H9 (cell line): ENCODE measurements at regions not wholly inside any gene's neighbourhood (a gene's known extent, or its start where the extent isn't known, plus 50 kb on each side); places are given as distances from the start of the nearest gene placed in this dataset.

ENCODE experiments used
- DNase-seq: peaks from one replicate; pipeline ENCODE4 v3.0.0-alpha.2; 2017
- H2AFZ ChIP-seq: one replicate; pipeline ENCODE4 v1.6.1; 2013; ENCODE audit warnings: mild to moderate bottlenecking, low read length, control low read depth, moderate library complexity
- H2AK5ac ChIP-seq: 2 replicates; pipeline ENCODE4 v1.6.1; 2013; ENCODE audit warnings: low read length, control low read depth, mixed read lengths; ENCODE audit not compliant: insufficient read length
- H2BK120ac ChIP-seq: one replicate; pipeline ENCODE4 v1.6.1; 2013; ENCODE audit warnings: low read depth, mild to moderate bottlenecking, low read length, control low read depth, inconsistent platforms; ENCODE audit not compliant: poor library complexity, severe bottlenecking
- H2BK12ac ChIP-seq: 2 replicates; pipeline ENCODE4 v1.6.1; 2013; ENCODE audit warnings: low read length, control low read depth, mixed read lengths, low read depth; ENCODE audit not compliant: insufficient read length
- H2BK15ac ChIP-seq: 2 replicates; pipeline ENCODE4 v1.6.1; 2013; ENCODE audit warnings: low read depth, low read length, control low read depth
- H2BK20ac ChIP-seq: one replicate; pipeline ENCODE4 v1.6.1; 2013; ENCODE audit warnings: low read depth, mild to moderate bottlenecking, low read length, control low read depth, inconsistent platforms; ENCODE audit not compliant: poor library complexity, severe bottlenecking
- H2BK5ac ChIP-seq: 2 replicates; pipeline ENCODE4 v1.6.1; 2013; ENCODE audit warnings: low read length, control low read depth, mixed read lengths; ENCODE audit not compliant: insufficient read length
- H3K14ac ChIP-seq: 2 replicates; pipeline ENCODE4 v1.6.1; 2013; ENCODE audit warnings: low read length, control low read depth; ENCODE audit not compliant: insufficient read depth
- H3K18ac ChIP-seq: 2 replicates; pipeline ENCODE4 v1.6.1; 2013; ENCODE audit warnings: low read depth, mild to moderate bottlenecking, mixed read lengths, low read length, control low read depth; ENCODE audit not compliant: insufficient read length
- H3K23ac ChIP-seq: 2 replicates; pipeline ENCODE4 v1.6.1; 2013; ENCODE audit warnings: low read length, control low read depth, mixed read lengths, low read depth; ENCODE audit not compliant: insufficient read length
- H3K23me2 ChIP-seq: 2 replicates; pipeline ENCODE4 v1.6.1; 2013; ENCODE audit warnings: low read depth, mild to moderate bottlenecking, mixed read lengths, low read length, control low read depth; ENCODE audit not compliant: insufficient read length, poor library complexity, severe bottlenecking
- H3K27ac ChIP-seq: 2 replicates; pipeline ENCODE4 v1.5.1; 2013; ENCODE audit warnings: low read length, control low read depth, mixed read lengths, low read depth; ENCODE audit not compliant: insufficient read length
- H3K27me3 ChIP-seq: 2 replicates; pipeline ENCODE4 v1.6.1; 2013; ENCODE audit warnings: low read length, control low read depth, inconsistent platforms; ENCODE audit not compliant: insufficient read depth
- H3K4ac ChIP-seq: 2 replicates; pipeline ENCODE4 v1.6.1; 2013; ENCODE audit warnings: low read depth, mild to moderate bottlenecking, control low read depth, inconsistent platforms, low read length, moderate library complexity
- H3K4me1 ChIP-seq: 2 replicates; pipeline ENCODE4 v1.6.1; 2013; ENCODE audit warnings: low read length, control low read depth, inconsistent platforms; ENCODE audit not compliant: insufficient read depth
- H3K4me2 ChIP-seq: 2 replicates; pipeline ENCODE4 v1.6.1; 2013; ENCODE audit warnings: low read length, control low read depth, mixed read lengths; ENCODE audit not compliant: insufficient read length, insufficient read depth
- H3K56ac ChIP-seq: 2 replicates; pipeline ENCODE4 v1.6.1; 2013; ENCODE audit warnings: low read depth, mild to moderate bottlenecking, mixed read lengths, low read length, control low read depth; ENCODE audit not compliant: insufficient read length
- H3K79me1 ChIP-seq: 2 replicates; pipeline ENCODE4 v1.6.1; 2013; ENCODE audit warnings: low read depth, mild to moderate bottlenecking, moderate library complexity, low read length, control low read depth, inconsistent platforms; ENCODE audit not compliant: insufficient read depth, poor library complexity, severe bottlenecking
- H3K79me2 ChIP-seq: 2 replicates; pipeline ENCODE4 v1.6.1; 2013; ENCODE audit warnings: low read length, control low read depth, inconsistent platforms; ENCODE audit not compliant: insufficient read depth
- H3K9ac ChIP-seq: 2 replicates; pipeline ENCODE4 v1.6.1; 2013; ENCODE audit warnings: low read length, control low read depth, mixed read lengths; ENCODE audit not compliant: insufficient read length; ENCODE audit errors: extremely low read depth
- H3K9me3 ChIP-seq: one replicate; pipeline ENCODE4 v1.6.1; 2013; ENCODE audit warnings: low read depth, low read length, inconsistent platforms; ENCODE audit not compliant: control insufficient read depth
- H3T11ph ChIP-seq: one replicate; pipeline ENCODE4 v1.6.1; 2013; ENCODE audit warnings: mild to moderate bottlenecking, low read length, control low read depth, inconsistent platforms
- H4K20me1 ChIP-seq: one replicate; pipeline ENCODE4 v1.6.1; 2013; ENCODE audit not compliant: control insufficient read depth, insufficient read length, insufficient read depth
- H4K5ac ChIP-seq: 2 replicates; pipeline ENCODE4 v1.6.1; 2013; ENCODE audit warnings: low read depth, mild to moderate bottlenecking, mixed read lengths, low read length, control low read depth; ENCODE audit not compliant: insufficient read length
- H4K8ac ChIP-seq: replicated peaks from 2 replicates; pipeline ENCODE4 v1.6.1; 2013; ENCODE audit warnings: low read length, control low read depth, mixed read lengths, low read depth; ENCODE audit not compliant: insufficient read length
- H4K91ac ChIP-seq: 2 replicates; pipeline ENCODE4 v1.6.1; 2013; ENCODE audit warnings: low read depth, mild to moderate bottlenecking, moderate library complexity, mixed read lengths, low read length, control low read depth; ENCODE audit not compliant: insufficient read length
- H3K27ac Mint-ChIP-seq, 3 experiments: 2 replicates in 2 of 3; 3 replicates in 1 of 3; pipeline ENCODE4 v1.8.0; 2020 to 2021; ENCODE audit warnings: mixed read lengths in 3 of 3, mild to moderate bottlenecking in 1 of 3, moderate library complexity in 1 of 3
- H3K27me3 Mint-ChIP-seq: 2 replicates; pipeline ENCODE4 v1.8.0; 2021; ENCODE audit warnings: low read depth, mild to moderate bottlenecking, moderate library complexity, mixed read lengths
- H3K36me3 Mint-ChIP-seq, 3 experiments: 2 replicates in 2 of 3; 3 replicates in 1 of 3; pipeline ENCODE4 v1.8.0; 2020 to 2021; ENCODE audit warnings: low read depth in 3 of 3, mixed read lengths in 3 of 3; ENCODE audit not compliant: insufficient read depth in 1 of 3
- H3K4me1 Mint-ChIP-seq, 2 experiments: 2 replicates each; pipeline ENCODE4 v1.8.0; 2020; ENCODE audit warnings: mixed read lengths in 2 of 2
- H3K4me3 Mint-ChIP-seq, 2 experiments: 2 replicates in 1 of 2; 3 replicates in 1 of 2; pipeline ENCODE4 v1.8.0; 2020 to 2021; ENCODE audit warnings: mild to moderate bottlenecking in 2 of 2, mixed read lengths in 2 of 2, moderate library complexity in 1 of 2
- H3K9me3 Mint-ChIP-seq, 2 experiments: 2 replicates in 1 of 2; 3 replicates in 1 of 2; pipeline ENCODE4 v1.8.0; 2020; ENCODE audit warnings: mild to moderate bottlenecking in 2 of 2, mixed read lengths in 2 of 2, moderate library complexity in 1 of 2
- WGBS: extraction: QIAGEN DNeasy Blood & Tissue Kit; methylation state at CpG from one replicate; pipeline ENCODE4 v1.1.7; 2013; ENCODE audit warnings: missing lambda C conversion rate, low lambda C conversion rate, mixed read lengths; ENCODE audit not compliant: insufficient read length; ENCODE audit errors: extremely low coverage; 5-methylcytosine and 5-hydroxymethylcytosine counted together
- TF ChIP-seq, protein P1 (sequence below): fragments of 200-600 bp; sonication (generic); conservative IDR thresholded peaks from 3 replicates; pipeline ENCODE4 v1.8.0; 2021; ENCODE audit warnings: antibody characterized with exemption, mild to moderate bottlenecking

DNA sequence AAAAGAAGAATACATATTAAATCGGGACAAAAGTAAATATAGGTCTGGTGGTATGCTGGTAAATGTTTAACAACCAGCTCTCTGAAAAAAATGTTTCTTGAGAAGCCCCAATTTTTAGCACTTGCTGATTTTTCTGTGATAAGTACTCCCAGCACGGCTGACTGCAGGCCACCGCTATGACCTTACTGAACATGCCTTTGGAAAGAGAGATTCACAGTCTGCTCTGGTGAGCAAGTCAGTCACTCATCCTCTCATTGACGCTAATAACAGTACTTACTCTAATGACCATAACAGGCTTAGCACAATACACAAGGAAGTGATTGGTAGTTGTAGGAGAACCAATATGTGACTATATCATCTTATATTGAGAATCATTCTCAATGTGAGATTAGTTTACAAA is 98.9 kb upstream of the BLTP1 start:
- Mint-ChIP-seq H3K4me1 (no peaks in the 10 kb centered on the region), H3K4me3 (no peak overlapping the region), H3K27me3 (no peaks in the 10 kb centered on the region), H3K36me3 (no peaks in the 10 kb centered on the region; a peak in 1 of 7 replicates), H3K27ac (no peak overlapping the region), H3K9me3 (no peaks in the 10 kb centered on the region)
- Histone ChIP-seq H2AFZ (no peak overlapping the region), H3K56ac (no peak overlapping the region), H3K9me3 (no peaks in the 10 kb centered on the region), H4K91ac (no peak overlapping the region), H3T11ph (no peak overlapping the region), H3K4me2 (no peak overlapping the region), H3K4me1 (no peaks in the 10 kb centered on the region), H4K5ac (no peak overlapping the region), H3K79me2 (no peaks in the 10 kb centered on the region), H2BK12ac (no peak overlapping the region), H4K20me1 (no peaks in the 10 kb centered on the region), H3K18ac (no peak overlapping the region), H3K23me2 (no peaks in the 10 kb centered on the region), H3K23ac (no peak overlapping the region), H3K4ac (no peak overlapping the region), H2AK5ac (no peak overlapping the region), H3K27ac (no peak overlapping the region), H3K79me1 (no peaks in the 10 kb centered on the region), H3K27me3 (no peaks in the 10 kb centered on the region), H2BK20ac (no peak overlapping the region), H3K9ac (no peak overlapping the region), H2BK5ac (no peak overlapping the region), H2BK120ac (no peak overlapping the region), H3K14ac (no peak overlapping the region), H2BK15ac (no peak overlapping the region), H4K8ac (no peak overlapping the region)
- WGBS: no CpG with 5 or more reads among the region's 4 CpGs
- TF ChIP-seq, protein P1, sequence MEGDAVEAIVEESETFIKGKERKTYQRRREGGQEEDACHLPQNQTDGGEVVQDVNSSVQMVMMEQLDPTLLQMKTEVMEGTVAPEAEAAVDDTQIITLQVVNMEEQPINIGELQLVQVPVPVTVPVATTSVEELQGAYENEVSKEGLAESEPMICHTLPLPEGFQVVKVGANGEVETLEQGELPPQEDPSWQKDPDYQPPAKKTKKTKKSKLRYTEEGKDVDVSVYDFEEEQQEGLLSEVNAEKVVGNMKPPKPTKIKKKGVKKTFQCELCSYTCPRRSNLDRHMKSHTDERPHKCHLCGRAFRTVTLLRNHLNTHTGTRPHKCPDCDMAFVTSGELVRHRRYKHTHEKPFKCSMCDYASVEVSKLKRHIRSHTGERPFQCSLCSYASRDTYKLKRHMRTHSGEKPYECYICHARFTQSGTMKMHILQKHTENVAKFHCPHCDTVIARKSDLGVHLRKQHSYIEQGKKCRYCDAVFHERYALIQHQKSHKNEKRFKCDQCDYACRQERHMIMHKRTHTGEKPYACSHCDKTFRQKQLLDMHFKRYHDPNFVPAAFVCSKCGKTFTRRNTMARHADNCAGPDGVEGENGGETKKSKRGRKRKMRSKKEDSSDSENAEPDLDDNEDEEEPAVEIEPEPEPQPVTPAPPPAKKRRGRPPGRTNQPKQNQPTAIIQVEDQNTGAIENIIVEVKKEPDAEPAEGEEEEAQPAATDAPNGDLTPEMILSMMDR: no peak
- DNase-seq: no peak
